Neural cell (in vitro differentiated cells): ENCODE measurements at regions not wholly inside any gene's neighbourhood (a gene's known extent, or its start where the extent isn't known, plus 50 kb on each side); places are given as distances from the start of the nearest gene placed in this dataset.

Experiments
- H2AFZ ChIP-seq: fragments of 200-600, 300-800 bp; sonication (generic), shearing (Covaris generic); 2 replicates; pipeline ENCODE4 v1.6.0; 2014; ENCODE audit warnings: low read depth, mild to moderate bottlenecking, antibody characterized with exemption, low read length, moderate library complexity
- H3F3A ChIP-seq: fragments of 200-600 bp; shearing (Covaris generic); 2 replicates; pipeline ENCODE4 v1.6.1; 2016; ENCODE audit warnings: mild to moderate bottlenecking, moderate library complexity, mixed read lengths, antibody characterized with exemption, low read length; ENCODE audit not compliant: insufficient read depth, poor library complexity, severe bottlenecking
- H3K27ac ChIP-seq: fragments of 200-600, 300-800 bp; sonication (generic), shearing (Covaris generic); 2 replicates; pipeline ENCODE4 v1.5.1; 2014; ENCODE audit warnings: mild to moderate bottlenecking, low read length, moderate library complexity
- H3K27me3 ChIP-seq: fragments of 300-800, 200-600 bp; sonication (generic), shearing (Covaris generic); 2 replicates; pipeline ENCODE4 v1.6.0; 2014; ENCODE audit warnings: mild to moderate bottlenecking, low read depth, low read length, moderate library complexity; ENCODE audit not compliant: insufficient read depth
- H3K36me3 ChIP-seq: fragments of 300-800, 200-600 bp; sonication (generic), shearing (Covaris generic); 2 replicates; pipeline ENCODE4 v1.5.1; 2014; ENCODE audit warnings: mild to moderate bottlenecking, antibody characterized with exemption, low read length, moderate library complexity; ENCODE audit not compliant: insufficient read depth
- H3K4me2 ChIP-seq: fragments of 300-800, 200-600 bp; sonication (generic), shearing (Covaris generic); 2 replicates; pipeline ENCODE4 v1.6.0; 2014; ENCODE audit warnings: mild to moderate bottlenecking, low read length
- H3K4me3 ChIP-seq: fragments of 300-800, 200-600 bp; sonication (generic), shearing (Covaris generic); 2 replicates; pipeline ENCODE4 v1.5.1; 2014; ENCODE audit warnings: mild to moderate bottlenecking, low read length, moderate library complexity
- H3K79me2 ChIP-seq: fragments of 200-600 bp; shearing (Covaris generic); replicated peaks from 2 replicates; pipeline ENCODE4 v1.6.0; 2014; ENCODE audit warnings: mild to moderate bottlenecking, low read length, moderate library complexity; ENCODE audit not compliant: insufficient read depth
- H3K9ac ChIP-seq: fragments of 300-800, 200-600 bp; sonication (generic), shearing (Covaris generic); 2 replicates; pipeline ENCODE4 v1.6.1; 2016; ENCODE audit warnings: mild to moderate bottlenecking, low read length, mixed read lengths
- H3K9me2 ChIP-seq: fragments of 200-600 bp; shearing (Covaris generic); 2 replicates; pipeline ENCODE4 v1.6.1; 2016; ENCODE audit warnings: mild to moderate bottlenecking, low read length, mixed read lengths; ENCODE audit not compliant: insufficient read depth
- H3K9me3 ChIP-seq: fragments of 200-600, 300-800 bp; sonication (generic), shearing (Covaris generic); 2 replicates; pipeline ENCODE4 v1.6.1; 2016; ENCODE audit warnings: mild to moderate bottlenecking, mixed run types, low read length, moderate library complexity, mixed read lengths
- H4K20me1 ChIP-seq: fragments of 200-600 bp; shearing (Covaris generic); 2 replicates; pipeline ENCODE4 v1.6.1; 2016; ENCODE audit warnings: mild to moderate bottlenecking, mixed run types; ENCODE audit not compliant: insufficient read depth
- CTCF ChIP-seq: fragments of 450-650 bp; IDR thresholded peaks from 2 replicates; pipeline ENCODE4 v1.5.1; 2014; ENCODE audit warnings: antibody characterized with exemption, mild to moderate bottlenecking, moderate library complexity; ENCODE audit not compliant: poor library complexity, severe bottlenecking
- EP300 ChIP-seq: fragments of 450-650 bp; conservative IDR thresholded peaks from 2 replicates; pipeline ENCODE4 v1.6.1; 2014; ENCODE audit warnings: antibody characterized with exemption, mild to moderate bottlenecking, moderate library complexity; ENCODE audit not compliant: poor library complexity, severe bottlenecking
- EZH2 ChIP-seq: fragments of 200-600, 300-800 bp; shearing (Covaris generic), sonication (generic); IDR thresholded peaks from 2 replicates; pipeline ENCODE4 v1.6.1; 2014; ENCODE audit warnings: antibody characterized with exemption, low read length, borderline replicate concordance, mild to moderate bottlenecking; ENCODE audit not compliant: insufficient read depth, poor library complexity, severe bottlenecking
- MXI1 ChIP-seq: fragments of 450-650 bp; conservative IDR thresholded peaks from 2 replicates; pipeline ENCODE4 v1.6.1; 2014; ENCODE audit warnings: antibody characterized with exemption, mild to moderate bottlenecking; ENCODE audit not compliant: poor library complexity, severe bottlenecking
- POLR2AphosphoS5 ChIP-seq: IDR thresholded peaks from 2 replicates; pipeline ENCODE4 v1.6.1; 2012
- RAD21 ChIP-seq: fragments of 450-650 bp; conservative IDR thresholded peaks from 2 replicates; pipeline ENCODE4 v1.6.1; 2014; ENCODE audit warnings: antibody characterized with exemption, mild to moderate bottlenecking, moderate library complexity
- REST ChIP-seq: IDR thresholded peaks from 2 replicates; pipeline ENCODE4 v1.6.1; 2012; ENCODE audit warnings: borderline replicate concordance
- SMC3 ChIP-seq: fragments of 450-650 bp; conservative IDR thresholded peaks from 2 replicates; pipeline ENCODE4 v1.6.1; 2014; ENCODE audit warnings: antibody characterized with exemption, mild to moderate bottlenecking, moderate library complexity; ENCODE audit not compliant: poor library complexity
- TAF1 ChIP-seq: IDR thresholded peaks from 2 replicates; pipeline ENCODE4 v1.6.1; 2012; ENCODE audit warnings: low read depth

- no peak overlapping the region for H3K4me2 ChIP-seq
- H3K4me3 ChIP-seq: no peak overlapping the region
- H3K9ac ChIP-seq: no peak overlapping the region
- no peaks in the 10 kb centered on the region for H3K9me3 ChIP-seq
- H4K20me1 ChIP-seq: no peaks in the 10 kb centered on the region
- no peaks in the 10 kb centered on the region for H3K9me2 ChIP-seq
- H3F3A ChIP-seq: no peaks in the 10 kb centered on the region
- TF ChIP-seq RAD21: no peak
- no peak for TF ChIP-seq CTCF
- no peak for TF ChIP-seq MXI1
- TF ChIP-seq SMC3: no peak
- no peak for TF ChIP-seq POLR2AphosphoS5
- no peak for TF ChIP-seq EP300
- TF ChIP-seq TAF1: no peak
- no peak for TF ChIP-seq REST
- H3K79me2 ChIP-seq: no peaks in the 10 kb centered on the region
- no peaks in the 10 kb centered on the region for H3K36me3 ChIP-seq
- no peaks in the 10 kb centered on the region for H3K27me3 ChIP-seq
- H2AFZ ChIP-seq: no peak overlapping the region
- no peak overlapping the region for H3K27ac ChIP-seq
These were observed 85.2 kb upstream of the ZNF385D start for GRCh38 chr3:21836227-21836626.

GRCh38 chr3:21839176-21839575, 88.2 kb upstream of the ZNF385D start:
- Histone ChIP-seq H3K79me2 (no peaks in the 10 kb centered on the region), H3K9me2 (no peaks in the 10 kb centered on the region), H3K36me3 (no peaks in the 10 kb centered on the region), H3K9me3 (no peaks in the 10 kb centered on the region), H3K27ac (no peak overlapping the region), H3K9ac (no peak overlapping the region), H3F3A (no peaks in the 10 kb centered on the region), H3K4me2 (no peak overlapping the region), H3K4me3 (no peak overlapping the region), H4K20me1 (no peaks in the 10 kb centered on the region), H2AFZ (no peak overlapping the region), H3K27me3 (no peaks in the 10 kb centered on the region)
- TF ChIP-seq MXI1: no peak
- no peak for TF ChIP-seq RAD21
- TF ChIP-seq TAF1: no peak
- TF ChIP-seq EP300: no peak
- no peak for TF ChIP-seq REST
- TF ChIP-seq CTCF: no peak
- TF ChIP-seq EZH2: no peak
- no peak for TF ChIP-seq POLR2AphosphoS5
- TF ChIP-seq SMC3: no peak
